ENCODE measurements at regions not wholly inside any gene's neighbourhood (a gene's known extent, or its start where the extent isn't known, plus 50 kb on each side); places are given as distances from the start of the nearest gene placed in this dataset.

DNA sequence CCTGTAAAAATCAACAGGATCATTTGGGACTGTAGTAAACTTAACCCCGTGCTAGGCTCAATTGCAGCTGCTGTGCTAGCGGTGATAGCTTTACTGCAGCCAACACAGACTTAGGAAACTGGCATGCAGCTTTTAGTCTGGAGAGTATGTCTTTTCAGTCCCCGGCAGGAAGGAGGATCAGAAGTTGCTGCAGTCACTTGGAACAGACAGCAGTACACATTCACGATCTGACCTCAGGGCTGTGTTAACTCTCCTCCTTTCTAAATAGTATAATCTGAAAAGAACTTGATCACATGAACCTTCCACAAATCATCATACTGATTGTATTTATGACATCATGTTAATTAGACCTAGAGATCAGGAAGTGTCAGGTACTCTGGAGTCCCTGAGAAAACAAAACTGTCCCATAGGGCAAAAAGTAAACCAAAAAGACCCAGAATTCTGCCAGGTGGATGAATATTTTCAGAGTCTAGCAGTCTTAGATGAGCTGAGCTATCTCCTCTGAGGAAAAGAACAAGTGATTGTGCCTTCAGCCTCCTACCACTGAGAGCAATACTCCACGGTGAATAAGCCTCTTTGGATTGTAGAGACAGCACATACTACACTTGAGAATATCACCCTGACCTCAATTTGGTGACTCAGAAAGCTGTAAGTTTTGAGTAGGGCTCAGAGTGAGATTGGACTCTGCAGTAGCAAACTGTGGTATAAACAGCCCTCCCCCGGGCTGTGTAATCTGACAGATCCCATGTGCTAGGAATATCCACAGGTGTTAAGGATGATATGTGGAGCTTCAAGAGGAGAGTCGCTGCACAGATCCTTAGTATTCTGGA is 181.0 kb upstream of the GPR12 start:
- H3K27me3 Mint-ChIP-seq (ENCODE audit: low read depth), result peaks cover 2% of the 10 kb centered on the region; the same call in 1 of the 2 replicates
- Histone ChIP-seq H4K91ac (ENCODE audit: insufficient read length, low read depth, low read length) (no peak overlapping the region), H3K9me3 (ENCODE audit: control insufficient read depth, low read depth, low read length) (no peaks in the 10 kb centered on the region), H4K5ac (ENCODE audit: insufficient read length, low read depth, low read length) (no peak overlapping the region), H2BK12ac (ENCODE audit: insufficient read length, low read depth, low read length) (no peak overlapping the region), H3K4me1 (ENCODE audit: insufficient read depth, low read length) (no peaks in the 10 kb centered on the region), H3T11ph (ENCODE audit: low read length) (no peak overlapping the region), H2BK5ac (ENCODE audit: insufficient read length, low read length) (no peak overlapping the region), H2BK20ac (ENCODE audit: low read depth, low read length, poor library complexity, severe bottlenecking) (no peak overlapping the region), H3K56ac (ENCODE audit: insufficient read length, low read depth, low read length) (no peak overlapping the region), H2BK120ac (ENCODE audit: low read depth, low read length, poor library complexity, severe bottlenecking) (no peak overlapping the region), H3K23ac (ENCODE audit: insufficient read length, low read depth, low read length) (no peak overlapping the region), H3K23me2 (ENCODE audit: insufficient read length, low read depth, low read length, poor library complexity, severe bottlenecking) (no peaks in the 10 kb centered on the region), H2BK15ac (ENCODE audit: low read depth, low read length) (no peak overlapping the region), H2AFZ (ENCODE audit: low read length) (no peak overlapping the region), H3K4me2 (ENCODE audit: insufficient read depth, insufficient read length, low read length) (no peak overlapping the region), H3K14ac (ENCODE audit: insufficient read depth, low read length) (no peak overlapping the region), H3K79me1 (ENCODE audit: insufficient read depth, low read depth, low read length, poor library complexity, severe bottlenecking) (no peaks in the 10 kb centered on the region), H3K9ac (ENCODE audit: extremely low read depth, insufficient read length, low read length) (no peak overlapping the region), H3K18ac (ENCODE audit: insufficient read length, low read depth, low read length) (no peak overlapping the region), H3K27me3 (ENCODE audit: insufficient read depth, low read length) (no peaks in the 10 kb centered on the region), H2AK5ac (ENCODE audit: insufficient read length, low read length) (no peak overlapping the region), H3K79me2 (ENCODE audit: insufficient read depth, low read length) (no peaks in the 10 kb centered on the region), H3K27ac (ENCODE audit: insufficient read length, low read depth, low read length) (no peak overlapping the region), H3K4ac (ENCODE audit: low read depth, low read length) (no peak overlapping the region), H4K20me1 (ENCODE audit: control insufficient read depth, insufficient read depth, insufficient read length) (no peaks in the 10 kb centered on the region), H4K8ac (replicated peaks; ENCODE audit: insufficient read length, low read depth, low read length) (no peak overlapping the region)
- H3K9me3 Mint-ChIP-seq, result peaks cover 5 to 6% of the 10 kb centered on the region in 2 experiments; a peak in 3 of 5 replicates
- no peaks in the 10 kb centered on the region; a peak in 2 of 7 replicates for H3K36me3 Mint-ChIP-seq (ENCODE audit: insufficient read depth in 1 of 3, low read depth in 3 of 3)
- H3K4me1 Mint-ChIP-seq, result peaks cover 5 to 6% of the 10 kb centered on the region in 2 experiments
- H3K4me3 Mint-ChIP-seq, result no peak overlapping the region
- TF ChIP-seq, protein P1, sequence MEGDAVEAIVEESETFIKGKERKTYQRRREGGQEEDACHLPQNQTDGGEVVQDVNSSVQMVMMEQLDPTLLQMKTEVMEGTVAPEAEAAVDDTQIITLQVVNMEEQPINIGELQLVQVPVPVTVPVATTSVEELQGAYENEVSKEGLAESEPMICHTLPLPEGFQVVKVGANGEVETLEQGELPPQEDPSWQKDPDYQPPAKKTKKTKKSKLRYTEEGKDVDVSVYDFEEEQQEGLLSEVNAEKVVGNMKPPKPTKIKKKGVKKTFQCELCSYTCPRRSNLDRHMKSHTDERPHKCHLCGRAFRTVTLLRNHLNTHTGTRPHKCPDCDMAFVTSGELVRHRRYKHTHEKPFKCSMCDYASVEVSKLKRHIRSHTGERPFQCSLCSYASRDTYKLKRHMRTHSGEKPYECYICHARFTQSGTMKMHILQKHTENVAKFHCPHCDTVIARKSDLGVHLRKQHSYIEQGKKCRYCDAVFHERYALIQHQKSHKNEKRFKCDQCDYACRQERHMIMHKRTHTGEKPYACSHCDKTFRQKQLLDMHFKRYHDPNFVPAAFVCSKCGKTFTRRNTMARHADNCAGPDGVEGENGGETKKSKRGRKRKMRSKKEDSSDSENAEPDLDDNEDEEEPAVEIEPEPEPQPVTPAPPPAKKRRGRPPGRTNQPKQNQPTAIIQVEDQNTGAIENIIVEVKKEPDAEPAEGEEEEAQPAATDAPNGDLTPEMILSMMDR (conservative IDR thresholded peaks at IDR 0.05), result no peak
- no peak for DNase-seq
- WGBS (ENCODE audit: extremely low coverage, insufficient read length, low lambda C conversion rate), result no CpG with 5 or more reads among the region's 7 CpGs
- no peak overlapping the region for H3K27ac Mint-ChIP-seq
